SK-N-SH treated with all-trans-retinoic acid at 6 μM for 48 hours (cell line): ENCODE measurements at regions not wholly inside any gene's neighbourhood (a gene's known extent, or its start where the extent isn't known, plus 50 kb on each side); places are given as distances from the start of the nearest gene placed in this dataset.

Experiments used
- ATAC-seq: fragments of 200-7000 bp; cut with Tn5 transposase; 3 replicates; pipeline ENCODE4 v1.9.1; 2020; ENCODE audit warnings: mild to moderate bottlenecking, moderate library complexity
- ARNTL ChIP-seq: fragments of 450-650 bp; formaldehyde crosslinking; IDR thresholded peaks from 2 replicates; pipeline ENCODE4 v1.5.0; 2020; ENCODE audit warnings: low read depth, mild to moderate bottlenecking, moderate library complexity, borderline replicate concordance
- BACH2 ChIP-seq: fragments of 250-450 bp; sonication (Bioruptor Pico); IDR thresholded peaks from 2 replicates; pipeline ENCODE4 v1.9.0; 2021; ENCODE audit warnings: mild to moderate bottlenecking, borderline replicate concordance
- CSDC2 ChIP-seq: fragments of 250-450 bp; sonication (Bioruptor Pico); IDR thresholded peaks from 2 replicates; pipeline ENCODE4 v1.5.0; 2020; ENCODE audit warnings: mild to moderate bottlenecking, moderate library complexity
- ESRRG ChIP-seq: fragments of 250-450 bp; sonication (Bioruptor Pico); IDR thresholded peaks from 2 replicates; pipeline ENCODE4 v1.6.1; 2021; ENCODE audit warnings: mild to moderate bottlenecking
- GLIS3 ChIP-seq: fragments of 250-450 bp; sonication (Bioruptor Pico); IDR thresholded peaks from 2 replicates; pipeline ENCODE4 v1.5.0; 2020; ENCODE audit warnings: mild to moderate bottlenecking, moderate library complexity
- ISL1 ChIP-seq: fragments of 250-450 bp; sonication (Bioruptor Pico); IDR thresholded peaks from 2 replicates; pipeline ENCODE4 v2.1.2; 2022; ENCODE audit warnings: mild to moderate bottlenecking, moderate library complexity
- PPARA ChIP-seq: fragments of 250-450 bp; sonication (Bioruptor Pico); IDR thresholded peaks from 2 replicates; pipeline ENCODE4 v1.5.0; 2020; ENCODE audit warnings: mild to moderate bottlenecking, borderline replicate concordance
- SNAI2 ChIP-seq: fragments of 250-450 bp; sonication (Bioruptor Pico); IDR thresholded peaks from 2 replicates; pipeline ENCODE4 v1.5.0; 2020; ENCODE audit warnings: mild to moderate bottlenecking, moderate library complexity
- TCF4 ChIP-seq: fragments of 250-450 bp; sonication (Bioruptor Pico); IDR thresholded peaks from 2 replicates; pipeline ENCODE4 v1.8.0; 2021; ENCODE audit warnings: mild to moderate bottlenecking, moderate library complexity, borderline replicate concordance
- TOX ChIP-seq: fragments of 250-450 bp; sonication (Bioruptor Pico); IDR thresholded peaks from 2 replicates; pipeline ENCODE4 v1.8.0; 2021; ENCODE audit warnings: mild to moderate bottlenecking, moderate library complexity, borderline replicate concordance
- ZC3H10 ChIP-seq: fragments of 250-450 bp; sonication (Bioruptor Pico); IDR thresholded peaks from 2 replicates; pipeline ENCODE4 v1.5.1; 2021; ENCODE audit warnings: mild to moderate bottlenecking, moderate library complexity
- ZFP3 ChIP-seq: fragments of 250-450 bp; sonication (Bioruptor Pico); IDR thresholded peaks from 2 replicates; pipeline ENCODE4 v1.5.0; 2020; ENCODE audit warnings: mild to moderate bottlenecking, moderate library complexity
- ZFP30 ChIP-seq: fragments of 450-650 bp; formaldehyde crosslinking; IDR thresholded peaks from 2 replicates; pipeline ENCODE4 v1.5.0; 2022; ENCODE audit warnings: mild to moderate bottlenecking, moderate library complexity
- ZNF565 ChIP-seq: fragments of 450-650 bp; formaldehyde crosslinking; conservative IDR thresholded peaks from 2 replicates; pipeline ENCODE4 v1.5.0; 2020; ENCODE audit warnings: low read depth, mild to moderate bottlenecking, moderate library complexity
- ZNF70 ChIP-seq: fragments of 450-650 bp; formaldehyde crosslinking; IDR thresholded peaks from 2 replicates; pipeline ENCODE4 v1.5.0; 2020; ENCODE audit warnings: mild to moderate bottlenecking, moderate library complexity
- ZNF8 ChIP-seq: fragments of 450-650 bp; formaldehyde crosslinking; IDR thresholded peaks from 2 replicates; pipeline ENCODE4 v1.5.0; 2020; ENCODE audit warnings: mild to moderate bottlenecking, moderate library complexity
- TF ChIP-seq, protein P1 (sequence below): fragments of 250-450 bp; sonication (Bioruptor Pico); IDR thresholded peaks from 2 replicates; pipeline ENCODE4 v1.5.1; 2021; ENCODE audit warnings: mild to moderate bottlenecking, moderate library complexity
- TF ChIP-seq, protein P2 (sequence below): fragments of 250-450 bp; sonication (Bioruptor Pico); IDR thresholded peaks from 2 replicates; pipeline ENCODE4 v1.5.0; 2020; ENCODE audit warnings: mild to moderate bottlenecking, moderate library complexity
- TF ChIP-seq, protein P3 (sequence below): fragments of 250-450 bp; sonication (Bioruptor Pico); IDR thresholded peaks from 2 replicates; pipeline ENCODE4 v1.5.1; 2020; ENCODE audit warnings: low read depth, mild to moderate bottlenecking, moderate library complexity
- TF ChIP-seq, protein P4 (sequence below): fragments of 250-450 bp; sonication (Bioruptor Pico); IDR thresholded peaks from 2 replicates; pipeline ENCODE4 v1.8.0; 2020; ENCODE audit warnings: mild to moderate bottlenecking, moderate library complexity, borderline replicate concordance
- TF ChIP-seq, protein P5 (sequence below): fragments of 250-450 bp; sonication (Bioruptor Pico); IDR thresholded peaks from 2 replicates; pipeline ENCODE4 v1.8.0; 2021; ENCODE audit warnings: low read depth, mild to moderate bottlenecking, moderate library complexity, borderline replicate concordance

DNA sequence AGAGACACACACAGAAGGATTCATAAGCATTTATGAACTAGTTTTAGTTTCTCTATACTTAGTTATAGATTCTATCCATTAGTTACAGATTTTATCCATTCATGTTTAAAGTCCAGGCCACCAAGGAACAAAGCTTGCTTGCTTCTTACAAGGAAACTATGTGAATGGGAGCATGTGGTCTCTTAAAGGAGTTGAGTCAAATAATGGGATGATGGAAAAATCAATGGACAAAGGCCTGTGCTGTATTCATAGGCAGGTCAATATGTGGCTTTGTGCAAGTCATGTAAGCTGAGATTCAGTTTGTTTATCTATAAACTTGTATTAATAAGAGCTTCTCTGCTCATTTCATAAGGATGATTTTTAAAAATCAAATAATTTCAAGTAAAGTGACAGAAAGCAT lies 172.8 kb upstream of the CDK1 start:
- ATAC-seq = no peak
- TF ChIP-seq TOX (CRISPR knock-in tag) (no peak), BACH2 (no peak)

DNA sequence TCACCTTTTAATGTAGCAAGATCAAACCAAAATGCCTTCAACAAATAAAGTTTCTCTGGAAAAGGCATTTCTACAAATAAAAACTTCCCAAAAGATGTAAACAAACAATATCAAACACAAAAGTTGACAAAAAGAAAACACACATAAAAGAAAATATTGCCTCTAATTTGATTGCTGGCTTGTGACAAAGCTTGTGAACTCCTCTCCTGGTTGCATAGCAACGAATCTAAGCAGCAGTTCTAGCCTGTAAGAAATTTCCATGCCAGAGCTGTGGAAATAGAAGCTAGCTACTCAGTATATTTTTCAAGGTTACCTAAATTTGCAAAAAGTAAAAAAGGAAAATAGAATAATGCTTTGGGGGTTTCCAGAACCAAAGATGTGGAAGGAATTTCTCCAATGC lies 173.9 kb upstream of the CDK1 start:
- TF ChIP-seq, protein P1, sequence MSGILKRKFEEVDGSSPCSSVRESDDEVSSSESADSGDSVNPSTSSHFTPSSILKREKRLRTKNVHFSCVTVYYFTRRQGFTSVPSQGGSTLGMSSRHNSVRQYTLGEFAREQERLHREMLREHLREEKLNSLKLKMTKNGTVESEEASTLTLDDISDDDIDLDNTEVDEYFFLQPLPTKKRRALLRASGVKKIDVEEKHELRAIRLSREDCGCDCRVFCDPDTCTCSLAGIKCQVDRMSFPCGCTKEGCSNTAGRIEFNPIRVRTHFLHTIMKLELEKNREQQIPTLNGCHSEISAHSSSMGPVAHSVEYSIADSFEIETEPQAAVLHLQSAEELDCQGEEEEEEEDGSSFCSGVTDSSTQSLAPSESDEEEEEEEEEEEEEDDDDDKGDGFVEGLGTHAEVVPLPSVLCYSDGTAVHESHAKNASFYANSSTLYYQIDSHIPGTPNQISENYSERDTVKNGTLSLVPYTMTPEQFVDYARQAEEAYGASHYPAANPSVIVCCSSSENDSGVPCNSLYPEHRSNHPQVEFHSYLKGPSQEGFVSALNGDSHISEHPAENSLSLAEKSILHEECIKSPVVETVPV (CRISPR knock-in tag) = no peak
- TF ChIP-seq, protein P2, sequence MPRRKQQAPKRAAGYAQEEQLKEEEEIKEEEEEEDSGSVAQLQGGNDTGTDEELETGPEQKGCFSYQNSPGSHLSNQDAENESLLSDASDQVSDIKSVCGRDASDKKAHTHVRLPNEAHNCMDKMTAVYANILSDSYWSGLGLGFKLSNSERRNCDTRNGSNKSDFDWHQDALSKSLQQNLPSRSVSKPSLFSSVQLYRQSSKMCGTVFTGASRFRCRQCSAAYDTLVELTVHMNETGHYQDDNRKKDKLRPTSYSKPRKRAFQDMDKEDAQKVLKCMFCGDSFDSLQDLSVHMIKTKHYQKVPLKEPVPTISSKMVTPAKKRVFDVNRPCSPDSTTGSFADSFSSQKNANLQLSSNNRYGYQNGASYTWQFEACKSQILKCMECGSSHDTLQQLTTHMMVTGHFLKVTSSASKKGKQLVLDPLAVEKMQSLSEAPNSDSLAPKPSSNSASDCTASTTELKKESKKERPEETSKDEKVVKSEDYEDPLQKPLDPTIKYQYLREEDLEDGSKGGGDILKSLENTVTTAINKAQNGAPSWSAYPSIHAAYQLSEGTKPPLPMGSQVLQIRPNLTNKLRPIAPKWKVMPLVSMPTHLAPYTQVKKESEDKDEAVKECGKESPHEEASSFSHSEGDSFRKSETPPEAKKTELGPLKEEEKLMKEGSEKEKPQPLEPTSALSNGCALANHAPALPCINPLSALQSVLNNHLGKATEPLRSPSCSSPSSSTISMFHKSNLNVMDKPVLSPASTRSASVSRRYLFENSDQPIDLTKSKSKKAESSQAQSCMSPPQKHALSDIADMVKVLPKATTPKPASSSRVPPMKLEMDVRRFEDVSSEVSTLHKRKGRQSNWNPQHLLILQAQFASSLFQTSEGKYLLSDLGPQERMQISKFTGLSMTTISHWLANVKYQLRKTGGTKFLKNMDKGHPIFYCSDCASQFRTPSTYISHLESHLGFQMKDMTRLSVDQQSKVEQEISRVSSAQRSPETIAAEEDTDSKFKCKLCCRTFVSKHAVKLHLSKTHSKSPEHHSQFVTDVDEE (CRISPR knock-in tag) = no peak
- TF ChIP-seq ARNTL = no peak
- TF ChIP-seq ZNF70 (CRISPR knock-in tag) = no peak
- TF ChIP-seq ZNF8 (CRISPR knock-in tag) = no peak
- no peak for TF ChIP-seq TOX (CRISPR knock-in tag)
- no peak for TF ChIP-seq PPARA
- TF ChIP-seq ZFP30 = no peak
- no peak for TF ChIP-seq ESRRG
- no peak for TF ChIP-seq BACH2
- TF ChIP-seq CSDC2 (CRISPR knock-in tag) = no peak
- TF ChIP-seq TCF4 (CRISPR knock-in tag) = no peak
- TF ChIP-seq, protein P3, sequence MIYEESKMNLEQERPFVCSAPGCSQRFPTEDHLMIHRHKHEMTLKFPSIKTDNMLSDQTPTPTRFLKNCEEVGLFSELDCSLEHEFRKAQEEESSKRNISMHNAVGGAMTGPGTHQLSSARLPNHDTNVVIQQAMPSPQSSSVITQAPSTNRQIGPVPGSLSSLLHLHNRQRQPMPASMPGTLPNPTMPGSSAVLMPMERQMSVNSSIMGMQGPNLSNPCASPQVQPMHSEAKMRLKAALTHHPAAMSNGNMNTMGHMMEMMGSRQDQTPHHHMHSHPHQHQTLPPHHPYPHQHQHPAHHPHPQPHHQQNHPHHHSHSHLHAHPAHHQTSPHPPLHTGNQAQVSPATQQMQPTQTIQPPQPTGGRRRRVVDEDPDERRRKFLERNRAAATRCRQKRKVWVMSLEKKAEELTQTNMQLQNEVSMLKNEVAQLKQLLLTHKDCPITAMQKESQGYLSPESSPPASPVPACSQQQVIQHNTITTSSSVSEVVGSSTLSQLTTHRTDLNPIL (CRISPR knock-in tag) = no peak
- TF ChIP-seq ZFP3 (CRISPR knock-in tag) = no peak
- no peak for TF ChIP-seq SNAI2 (CRISPR knock-in tag)
- TF ChIP-seq ZC3H10 (CRISPR knock-in tag) = no peak
- TF ChIP-seq ZNF565 = no peak
- TF ChIP-seq, protein P4, sequence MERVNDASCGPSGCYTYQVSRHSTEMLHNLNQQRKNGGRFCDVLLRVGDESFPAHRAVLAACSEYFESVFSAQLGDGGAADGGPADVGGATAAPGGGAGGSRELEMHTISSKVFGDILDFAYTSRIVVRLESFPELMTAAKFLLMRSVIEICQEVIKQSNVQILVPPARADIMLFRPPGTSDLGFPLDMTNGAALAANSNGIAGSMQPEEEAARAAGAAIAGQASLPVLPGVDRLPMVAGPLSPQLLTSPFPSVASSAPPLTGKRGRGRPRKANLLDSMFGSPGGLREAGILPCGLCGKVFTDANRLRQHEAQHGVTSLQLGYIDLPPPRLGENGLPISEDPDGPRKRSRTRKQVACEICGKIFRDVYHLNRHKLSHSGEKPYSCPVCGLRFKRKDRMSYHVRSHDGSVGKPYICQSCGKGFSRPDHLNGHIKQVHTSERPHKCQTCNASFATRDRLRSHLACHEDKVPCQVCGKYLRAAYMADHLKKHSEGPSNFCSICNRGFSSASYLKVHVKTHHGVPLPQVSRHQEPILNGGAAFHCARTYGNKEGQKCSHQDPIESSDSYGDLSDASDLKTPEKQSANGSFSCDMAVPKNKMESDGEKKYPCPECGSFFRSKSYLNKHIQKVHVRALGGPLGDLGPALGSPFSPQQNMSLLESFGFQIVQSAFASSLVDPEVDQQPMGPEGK (CRISPR knock-in tag) = no peak

DNA sequence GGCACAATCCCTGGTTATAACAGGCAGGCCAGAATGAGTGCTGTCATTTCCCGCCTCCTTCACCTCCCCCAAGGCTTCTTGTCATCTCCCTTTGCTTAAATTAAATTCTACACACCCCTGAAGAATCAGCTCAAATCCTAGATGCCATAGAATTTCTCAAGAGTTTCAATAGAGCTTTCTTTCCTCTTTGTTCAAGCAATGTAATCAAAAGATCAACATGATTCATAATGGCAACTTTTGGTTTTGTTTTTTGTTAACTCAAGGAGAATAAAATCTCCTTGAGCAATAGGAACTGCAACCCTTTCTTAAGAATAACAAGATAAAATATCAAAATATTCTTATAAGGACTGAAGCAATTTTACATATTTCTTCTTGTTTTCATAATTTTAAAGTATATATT lies 180.8 kb upstream of the CDK1 start:
- no peak for ATAC-seq
- TF ChIP-seq TCF4 (CRISPR knock-in tag) (no peak), GLIS3 (no peak), CSDC2 (CRISPR knock-in tag) (no peak), ZC3H10 (CRISPR knock-in tag) (no peak)
- TF ChIP-seq, protein P5, sequence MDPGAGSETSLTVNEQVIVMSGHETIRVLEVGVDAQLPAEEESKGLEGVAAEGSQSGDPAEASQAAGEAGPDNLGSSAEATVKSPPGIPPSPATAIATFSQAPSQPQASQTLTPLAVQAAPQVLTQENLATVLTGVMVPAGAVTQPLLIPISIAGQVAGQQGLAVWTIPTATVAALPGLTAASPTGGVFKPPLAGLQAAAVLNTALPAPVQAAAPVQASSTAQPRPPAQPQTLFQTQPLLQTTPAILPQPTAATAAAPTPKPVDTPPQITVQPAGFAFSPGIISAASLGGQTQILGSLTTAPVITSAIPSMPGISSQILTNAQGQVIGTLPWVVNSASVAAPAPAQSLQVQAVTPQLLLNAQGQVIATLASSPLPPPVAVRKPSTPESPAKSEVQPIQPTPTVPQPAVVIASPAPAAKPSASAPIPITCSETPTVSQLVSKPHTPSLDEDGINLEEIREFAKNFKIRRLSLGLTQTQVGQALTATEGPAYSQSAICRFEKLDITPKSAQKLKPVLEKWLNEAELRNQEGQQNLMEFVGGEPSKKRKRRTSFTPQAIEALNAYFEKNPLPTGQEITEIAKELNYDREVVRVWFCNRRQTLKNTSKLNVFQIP (CRISPR knock-in tag) = no peak

More for the DNA sequence above, 173.9 kb upstream of the CDK1 start:
- ATAC-seq = peak; percentile 44; the same call in 1 of the 3 replicates

DNA sequence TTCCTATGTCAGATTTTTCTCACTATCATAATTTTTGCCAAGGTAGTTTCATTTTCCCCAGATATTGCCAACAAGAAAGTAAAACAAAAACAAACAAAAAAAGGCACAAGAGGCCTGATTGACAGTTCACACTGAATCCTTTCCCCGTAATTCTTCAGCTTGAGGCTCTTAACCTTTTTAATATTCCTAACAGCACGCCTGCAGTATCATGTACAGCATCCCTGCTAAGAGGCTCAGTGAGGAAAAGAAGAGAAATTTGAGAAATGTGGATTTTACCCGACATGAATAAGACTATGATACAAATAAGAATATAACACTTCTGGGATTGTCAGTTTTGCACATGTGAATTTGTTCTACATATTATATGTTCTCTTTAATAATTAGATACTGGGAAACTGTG lies 182.4 kb upstream of the CDK1 start:
- TF ChIP-seq, protein P2 (CRISPR knock-in tag) = no peak
- TF ChIP-seq BACH2 (no peak), CSDC2 (CRISPR knock-in tag) (no peak), ISL1 (CRISPR knock-in tag) (no peak), PPARA (no peak)
- TF ChIP-seq, protein P5 (CRISPR knock-in tag) = no peak
- TF ChIP-seq, protein P1 (CRISPR knock-in tag) = no peak
- no peak for ATAC-seq
